Transverse colon (tissue), 4 donors: ENCODE measurements at regions not wholly inside any gene's neighbourhood (a gene's known extent, or its start where the extent isn't known, plus 50 kb on each side); places are given as distances from the start of the nearest gene placed in this dataset.

Experiments
- EP300 ChIP-seq: sonication (generic); formaldehyde crosslinking; IDR thresholded peaks from one replicate; pipeline ENCODE4 v1.6.1; 2017; ENCODE audit warnings: antibody characterized with exemption, low read depth
- POLR2A ChIP-seq: fragments of 450-650 bp; IDR thresholded peaks from one replicate; pipeline ENCODE4 v1.6.1; 2016; ENCODE audit warnings: antibody characterized with exemption, mild to moderate bottlenecking, moderate library complexity
- POLR2AphosphoS5 ChIP-seq, 3 donors: sonication (generic); formaldehyde crosslinking; IDR thresholded peaks; one replicate each; pipeline ENCODE4 v1.6.1; 2016; ENCODE audit warnings: antibody characterized with exemption in 3 of 3
- TF ChIP-seq, protein P1 (sequence below), 5 experiments: fragments of 200-600 bp in 3 of 5; fragments of 450-650 bp in 2 of 5; sonication (generic) in 3 of 5; IDR thresholded peaks; 1 replicate in 2 of 5; 2 replicates in 3 of 5; pipeline ENCODE4 v1.5.1; 2016 to 2017; ENCODE audit warnings: antibody characterized with exemption in 5 of 5, inconsistent platforms in 3 of 5, mild to moderate bottlenecking in 2 of 5, moderate library complexity in 1 of 5

- TF ChIP-seq, protein P1, sequence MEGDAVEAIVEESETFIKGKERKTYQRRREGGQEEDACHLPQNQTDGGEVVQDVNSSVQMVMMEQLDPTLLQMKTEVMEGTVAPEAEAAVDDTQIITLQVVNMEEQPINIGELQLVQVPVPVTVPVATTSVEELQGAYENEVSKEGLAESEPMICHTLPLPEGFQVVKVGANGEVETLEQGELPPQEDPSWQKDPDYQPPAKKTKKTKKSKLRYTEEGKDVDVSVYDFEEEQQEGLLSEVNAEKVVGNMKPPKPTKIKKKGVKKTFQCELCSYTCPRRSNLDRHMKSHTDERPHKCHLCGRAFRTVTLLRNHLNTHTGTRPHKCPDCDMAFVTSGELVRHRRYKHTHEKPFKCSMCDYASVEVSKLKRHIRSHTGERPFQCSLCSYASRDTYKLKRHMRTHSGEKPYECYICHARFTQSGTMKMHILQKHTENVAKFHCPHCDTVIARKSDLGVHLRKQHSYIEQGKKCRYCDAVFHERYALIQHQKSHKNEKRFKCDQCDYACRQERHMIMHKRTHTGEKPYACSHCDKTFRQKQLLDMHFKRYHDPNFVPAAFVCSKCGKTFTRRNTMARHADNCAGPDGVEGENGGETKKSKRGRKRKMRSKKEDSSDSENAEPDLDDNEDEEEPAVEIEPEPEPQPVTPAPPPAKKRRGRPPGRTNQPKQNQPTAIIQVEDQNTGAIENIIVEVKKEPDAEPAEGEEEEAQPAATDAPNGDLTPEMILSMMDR (IDR thresholded peaks at IDR 0.05), result no peak
- TF ChIP-seq POLR2A (no peak), EP300 (no peak), POLR2AphosphoS5 (IDR thresholded peaks at IDR 0.05) (no peak)
Observed at GRCh38 chr22:48661984-48662383, 1165.7 kb downstream of the BRD1 start.
